Endothelial cell (in vitro differentiated cells): ENCODE measurements at regions not wholly inside any gene's neighbourhood (a gene's known extent, or its start where the extent isn't known, plus 50 kb on each side); places are given as distances from the start of the nearest gene placed in this dataset.

Experiments used
- DNase-seq: peaks from one replicate; pipeline ENCODE4 v3.0.0; 2021; ENCODE audit warnings: low spot score
- H3K27ac Mint-ChIP-seq: one replicate; pipeline ENCODE4 v1.8.0; 2021; ENCODE audit warnings: mixed read lengths, inconsistent platforms; ENCODE audit not compliant: unreplicated experiment
- H3K27me3 Mint-ChIP-seq: one replicate; pipeline ENCODE4 v1.8.0; 2021; ENCODE audit warnings: mild to moderate bottlenecking, moderate library complexity, mixed read lengths, inconsistent platforms; ENCODE audit not compliant: unreplicated experiment
- H3K36me3 Mint-ChIP-seq: one replicate; pipeline ENCODE4 v1.8.0; 2021; ENCODE audit warnings: mild to moderate bottlenecking, low read depth, mixed read lengths, inconsistent platforms; ENCODE audit not compliant: unreplicated experiment
- H3K4me1 Mint-ChIP-seq: one replicate; pipeline ENCODE4 v1.8.0; 2021; ENCODE audit warnings: mild to moderate bottlenecking, mixed read lengths, inconsistent platforms; ENCODE audit not compliant: unreplicated experiment
- H3K4me3 Mint-ChIP-seq: one replicate; pipeline ENCODE4 v1.8.0; 2021; ENCODE audit warnings: mild to moderate bottlenecking, mixed read lengths, inconsistent platforms; ENCODE audit not compliant: unreplicated experiment
- H3K9me3 Mint-ChIP-seq: one replicate; pipeline ENCODE4 v1.8.0; 2021; ENCODE audit warnings: mixed read lengths, inconsistent platforms; ENCODE audit not compliant: unreplicated experiment
- TF ChIP-seq, protein P1 (sequence below): fragments of 200-600 bp; sonication (generic); IDR thresholded peaks from one replicate; pipeline ENCODE4 v1.5.0; 2021; ENCODE audit warnings: antibody characterized with exemption; ENCODE audit not compliant: unreplicated experiment

DNA sequence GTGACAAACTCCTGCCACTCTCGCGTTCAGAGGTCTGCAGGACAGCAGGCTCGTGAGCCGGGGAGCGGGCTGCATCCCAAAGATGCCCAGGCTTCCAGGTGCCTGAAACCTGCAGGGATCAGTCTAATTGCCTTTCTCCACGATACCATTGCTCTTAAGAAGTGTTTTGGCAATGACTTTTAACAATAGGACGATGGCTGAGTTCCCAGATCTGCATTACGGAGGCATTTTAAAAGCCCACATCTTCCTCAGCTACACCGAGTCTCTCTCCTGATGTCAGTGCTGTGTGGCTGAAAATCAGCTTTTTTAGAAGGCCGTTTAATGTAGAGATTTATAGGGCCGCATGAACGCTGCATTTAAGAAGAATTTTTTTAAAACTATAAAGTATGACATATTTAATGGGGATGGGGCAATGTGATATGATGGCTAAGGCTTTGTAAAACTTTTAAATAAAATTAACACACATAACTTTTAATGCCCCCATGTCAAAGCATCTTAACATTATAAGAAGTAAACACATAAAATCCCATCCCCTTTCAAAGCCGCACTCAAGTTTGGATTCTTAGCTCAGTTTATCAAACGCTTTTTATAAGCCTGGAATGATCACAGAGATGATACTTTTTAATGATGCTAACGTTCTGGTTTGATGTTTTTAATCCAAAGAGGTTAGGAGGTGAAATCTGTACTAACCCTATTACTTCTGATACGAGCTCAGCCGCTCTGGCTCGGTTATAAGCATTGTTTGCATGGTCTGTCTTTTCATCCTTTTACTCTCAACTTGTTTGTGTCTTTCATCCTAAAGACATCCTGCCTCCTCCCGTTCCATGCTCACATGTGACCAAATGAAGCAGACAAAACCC is 386.0 kb downstream of the SMOC2 start:
- Mint-ChIP-seq H3K4me3 (no peak overlapping the region), H3K36me3 (no peaks in the 10 kb centered on the region), H3K27me3 (peaks cover 2% of the 10 kb centered on the region), H3K27ac (no peak overlapping the region), H3K9me3 (no peaks in the 10 kb centered on the region), H3K4me1 (peaks cover 5% of the 10 kb centered on the region)
- TF ChIP-seq, protein P1, sequence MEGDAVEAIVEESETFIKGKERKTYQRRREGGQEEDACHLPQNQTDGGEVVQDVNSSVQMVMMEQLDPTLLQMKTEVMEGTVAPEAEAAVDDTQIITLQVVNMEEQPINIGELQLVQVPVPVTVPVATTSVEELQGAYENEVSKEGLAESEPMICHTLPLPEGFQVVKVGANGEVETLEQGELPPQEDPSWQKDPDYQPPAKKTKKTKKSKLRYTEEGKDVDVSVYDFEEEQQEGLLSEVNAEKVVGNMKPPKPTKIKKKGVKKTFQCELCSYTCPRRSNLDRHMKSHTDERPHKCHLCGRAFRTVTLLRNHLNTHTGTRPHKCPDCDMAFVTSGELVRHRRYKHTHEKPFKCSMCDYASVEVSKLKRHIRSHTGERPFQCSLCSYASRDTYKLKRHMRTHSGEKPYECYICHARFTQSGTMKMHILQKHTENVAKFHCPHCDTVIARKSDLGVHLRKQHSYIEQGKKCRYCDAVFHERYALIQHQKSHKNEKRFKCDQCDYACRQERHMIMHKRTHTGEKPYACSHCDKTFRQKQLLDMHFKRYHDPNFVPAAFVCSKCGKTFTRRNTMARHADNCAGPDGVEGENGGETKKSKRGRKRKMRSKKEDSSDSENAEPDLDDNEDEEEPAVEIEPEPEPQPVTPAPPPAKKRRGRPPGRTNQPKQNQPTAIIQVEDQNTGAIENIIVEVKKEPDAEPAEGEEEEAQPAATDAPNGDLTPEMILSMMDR, result no peak
- no peak for DNase-seq

DNA sequence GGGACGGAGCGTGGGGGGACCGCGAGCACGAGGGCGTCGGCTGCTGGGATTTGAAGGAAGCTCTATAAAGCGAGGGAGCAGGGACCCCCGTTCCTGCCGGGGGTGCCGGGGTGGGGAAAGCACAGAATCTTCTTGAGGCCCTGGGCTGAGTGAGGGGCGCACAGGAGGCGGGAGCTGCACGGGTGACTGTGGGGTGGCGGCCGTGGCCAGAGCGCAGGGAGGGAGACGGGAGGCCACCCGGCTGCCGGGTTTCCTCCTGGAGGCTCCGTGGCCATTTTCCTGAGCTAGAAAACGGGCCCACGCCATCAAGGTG is 385.1 kb downstream of the SMOC2 start:
- Mint-ChIP-seq H3K9me3 (no peaks in the 10 kb centered on the region), H3K36me3 (no peaks in the 10 kb centered on the region), H3K4me3 (no peak overlapping the region), H3K27ac (no peak overlapping the region), H3K4me1 (peaks cover 5% of the 10 kb centered on the region), H3K27me3 (peaks cover 2% of the 10 kb centered on the region)
- no peak for DNase-seq
- TF ChIP-seq, protein P1, result no peak

DNA sequence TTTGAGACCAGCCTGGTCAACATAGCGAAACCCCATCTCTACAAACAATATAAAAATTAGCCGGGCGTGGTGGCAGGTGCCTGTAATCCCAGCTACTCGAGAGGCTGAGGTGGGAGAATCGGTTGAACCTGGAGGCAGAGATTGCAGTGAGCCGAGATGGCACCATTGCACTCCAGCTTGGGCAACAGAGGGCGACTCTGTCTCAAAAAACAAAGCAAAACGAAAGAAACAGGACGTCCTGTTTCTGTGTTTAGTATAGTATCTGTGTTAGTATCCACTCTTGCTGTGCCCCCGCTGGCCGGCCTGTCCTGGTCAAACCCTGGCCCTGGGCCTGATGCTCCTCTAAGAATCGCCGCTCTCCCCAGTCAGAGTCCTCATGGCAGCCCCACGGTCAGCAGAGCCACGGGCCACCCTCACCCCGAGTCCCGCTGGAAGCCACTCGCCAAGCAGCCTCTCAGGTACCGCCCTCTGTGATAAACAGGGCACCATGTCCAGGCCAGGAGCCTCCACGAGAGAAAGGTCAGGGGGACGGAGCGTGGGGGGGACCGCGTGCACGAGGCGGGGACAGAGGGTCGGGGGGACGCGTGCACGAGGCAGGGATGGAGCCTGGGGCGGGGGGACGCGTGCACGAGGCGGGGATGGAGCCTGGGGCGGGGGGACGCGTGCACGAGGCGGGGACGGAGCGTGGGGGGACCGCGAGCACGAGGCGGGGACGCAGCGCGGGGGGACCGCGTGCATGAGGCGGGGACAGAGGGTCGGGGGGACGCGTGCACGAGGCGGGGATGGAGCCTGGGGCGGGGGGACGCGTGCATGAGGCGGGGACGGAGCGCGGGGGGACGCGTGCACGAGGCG is 384.5 kb downstream of the SMOC2 start:
- peaks cover 5% of the 10 kb centered on the region for H3K4me1 Mint-ChIP-seq
- H3K4me3 Mint-ChIP-seq, result no peak overlapping the region
- H3K27ac Mint-ChIP-seq, result no peak overlapping the region
- TF ChIP-seq, protein P1, result no peak
- H3K27me3 Mint-ChIP-seq, result peaks cover 2% of the 10 kb centered on the region
- H3K9me3 Mint-ChIP-seq, result no peaks in the 10 kb centered on the region
- DNase-seq, result no peak
- H3K36me3 Mint-ChIP-seq, result no peaks in the 10 kb centered on the region

DNA sequence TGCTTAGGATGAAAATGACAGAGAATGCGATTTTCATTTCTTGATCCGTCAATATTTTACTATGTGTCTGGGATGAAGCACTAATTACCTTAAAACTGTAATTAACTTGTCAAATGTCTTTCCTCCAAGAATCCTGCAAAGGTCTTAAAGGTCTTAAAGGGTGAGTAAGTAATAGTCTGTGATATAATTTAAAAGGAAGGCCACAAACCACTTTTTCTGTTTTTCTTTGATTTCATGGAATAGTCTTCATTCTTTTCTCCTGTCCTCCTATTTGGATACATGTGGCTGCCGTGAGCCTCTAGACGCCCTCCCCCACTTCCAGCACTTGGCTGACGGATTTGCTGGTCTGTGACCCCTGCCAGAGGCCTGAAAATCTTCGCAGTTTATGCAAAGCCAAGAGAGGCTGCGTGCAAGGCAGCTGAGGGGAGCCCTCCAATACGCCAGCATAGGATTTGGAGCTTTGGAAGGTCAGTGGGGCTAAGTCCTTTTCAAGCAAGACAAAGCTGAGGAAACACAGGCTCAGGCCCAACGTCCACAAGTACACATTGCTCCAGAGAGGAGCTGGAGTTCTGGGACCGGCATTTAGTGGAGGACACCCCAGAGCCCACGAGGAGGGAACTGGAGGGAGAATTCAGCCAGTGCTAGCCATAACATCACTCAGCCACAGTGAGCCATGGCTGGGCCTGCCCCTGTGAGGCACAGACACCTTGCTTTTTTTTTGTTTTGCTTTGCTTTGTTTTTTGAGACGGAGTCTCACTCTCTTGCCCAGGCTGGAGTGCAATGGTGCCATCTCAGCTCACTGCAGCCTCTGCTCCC is 382.6 kb downstream of the SMOC2 start:
- Mint-ChIP-seq H3K4me1 (peaks cover 5% of the 10 kb centered on the region), H3K27me3 (peaks cover 2% of the 10 kb centered on the region), H3K36me3 (no peaks in the 10 kb centered on the region), H3K4me3 (no peak overlapping the region), H3K27ac (no peak overlapping the region), H3K9me3 (no peaks in the 10 kb centered on the region)
- TF ChIP-seq, protein P1, result no peak
- no peak for DNase-seq
